GM23338 (cell line): ENCODE measurements at regions not wholly inside any gene's neighbourhood (a gene's known extent, or its start where the extent isn't known, plus 50 kb on each side); places are given as distances from the start of the nearest gene placed in this dataset.

Source experiments
- ATAC-seq: fragments of 200-7000 bp; cut with Tn5 transposase; 3 replicates; pipeline ENCODE4 v1.9.1; 2020
- DNase-seq: peaks from one replicate; pipeline ENCODE4 v3.0.0-alpha.2; 2015; ENCODE audit warnings: low spot score
- H2AFZ ChIP-seq: fragments of 200-600 bp; sonication (generic); 2 replicates; pipeline ENCODE4 v1.8.0; 2016; ENCODE audit warnings: antibody characterized with exemption, mild to moderate bottlenecking, moderate library complexity
- H3F3A ChIP-seq: fragments of 200-600 bp; sonication (generic); replicated peaks from 2 replicates; pipeline ENCODE4 v1.8.0; 2017; ENCODE audit warnings: antibody characterized with exemption, mixed run types, low read depth
- H3K27ac ChIP-seq: fragments of 200-600 bp; sonication (generic); 2 replicates; pipeline ENCODE4 v1.6.1; 2016; ENCODE audit warnings: low read depth
- H3K27me3 ChIP-seq: fragments of 200-600 bp; sonication (generic); 2 replicates; pipeline ENCODE4 v1.8.0; 2016; ENCODE audit warnings: mild to moderate bottlenecking, mixed run types, moderate library complexity; ENCODE audit not compliant: insufficient read depth
- H3K36me3 ChIP-seq: fragments of 200-600 bp; sonication (generic); 2 replicates; pipeline ENCODE4 v1.8.0; 2016; ENCODE audit warnings: mild to moderate bottlenecking; ENCODE audit not compliant: insufficient read depth
- H3K4me1 ChIP-seq: fragments of 200-600 bp; sonication (generic); 2 replicates; pipeline ENCODE4 v1.8.0; 2016; ENCODE audit warnings: mild to moderate bottlenecking, moderate library complexity; ENCODE audit not compliant: insufficient read depth
- H3K4me2 ChIP-seq: fragments of 200-600 bp; sonication (generic); 2 replicates; pipeline ENCODE4 v1.7.1; 2017; ENCODE audit warnings: mixed run types
- H3K4me3 ChIP-seq: fragments of 200-600 bp; sonication (generic); 2 replicates; pipeline ENCODE4 v1.6.1; 2016; ENCODE audit warnings: mixed run types
- H3K79me2 ChIP-seq: fragments of 200-600 bp; sonication (generic); replicated peaks from 2 replicates; pipeline ENCODE4 v1.8.0; 2017; ENCODE audit warnings: mild to moderate bottlenecking; ENCODE audit not compliant: insufficient read depth
- H3K9me2 ChIP-seq: fragments of 200-600 bp; sonication (generic); 2 replicates; pipeline ENCODE4 v1.8.0; 2017; ENCODE audit not compliant: insufficient read depth
- H4K20me1 ChIP-seq: fragments of 200-600 bp; sonication (generic); replicated peaks from 2 replicates; pipeline ENCODE4 v1.8.0; 2017; ENCODE audit warnings: mild to moderate bottlenecking; ENCODE audit not compliant: insufficient read depth
- H3K27ac Mint-ChIP-seq: 2 replicates; pipeline ENCODE4 v1.8.0; 2020; ENCODE audit warnings: inconsistent platforms, mild to moderate bottlenecking, moderate library complexity, mixed read lengths
- H3K27me3 Mint-ChIP-seq: 3 replicates; pipeline ENCODE4 v1.8.0; 2022; ENCODE audit warnings: low read depth, mild to moderate bottlenecking, moderate library complexity, mixed read lengths, inconsistent platforms; ENCODE audit not compliant: insufficient read depth, poor library complexity
- H3K36me3 Mint-ChIP-seq: 3 replicates; pipeline ENCODE4 v1.8.0; 2021; ENCODE audit warnings: low read depth, mild to moderate bottlenecking, inconsistent platforms, moderate library complexity, mixed read lengths
- H3K4me1 Mint-ChIP-seq: 3 replicates; pipeline ENCODE4 v1.8.0; 2020; ENCODE audit warnings: mild to moderate bottlenecking, inconsistent platforms, mixed read lengths
- H3K4me3 Mint-ChIP-seq: 3 replicates; pipeline ENCODE4 v1.8.0; 2021; ENCODE audit warnings: moderate library complexity, mild to moderate bottlenecking, inconsistent platforms, mixed read lengths
- H3K9me3 Mint-ChIP-seq: 3 replicates; pipeline ENCODE4 v1.8.0; 2020; ENCODE audit warnings: moderate library complexity, mild to moderate bottlenecking, inconsistent platforms, mixed read lengths
- CREB1 ChIP-seq: fragments of 250-450 bp; sonication (Bioruptor Pico); IDR thresholded peaks from 2 replicates; pipeline ENCODE4 v1.5.0; 2020; ENCODE audit warnings: low read depth, mild to moderate bottlenecking, moderate library complexity
- CTCF ChIP-seq, 2 experiments: fragments of 200-600 bp in 1 of 2; sonication (generic) in 1 of 2; conservative IDR thresholded peaks; 2 replicates each; pipeline versions ENCODE4 v1.5.1 to v1.6.1; 2016 to 2017; ENCODE audit warnings: antibody characterized with exemption in 2 of 2, low read depth in 2 of 2, mild to moderate bottlenecking in 2 of 2, moderate library complexity in 1 of 2
- ETS1 ChIP-seq: IDR thresholded peaks from 2 replicates; pipeline ENCODE4 v1.6.1; 2016; ENCODE audit warnings: antibody characterized with exemption
- EZH2 ChIP-seq: fragments of 200-600 bp; sonication (generic); IDR thresholded peaks from one replicate; pipeline ENCODE4 v1.8.0; 2017; ENCODE audit warnings: antibody characterized with exemption, mild to moderate bottlenecking, low read depth; ENCODE audit not compliant: unreplicated experiment
- EZH2phosphoT487 ChIP-seq: fragments of 200-600 bp; sonication (generic); IDR thresholded peaks from one replicate; pipeline ENCODE4 v1.8.1; 2018; ENCODE audit warnings: antibody characterized with exemption; ENCODE audit not compliant: unreplicated experiment
- JUNB ChIP-seq: IDR thresholded peaks from one replicate; pipeline ENCODE4 v1.6.1; 2016; ENCODE audit warnings: antibody characterized with exemption; ENCODE audit not compliant: unreplicated experiment
- NANOG ChIP-seq: IDR thresholded peaks from 2 replicates; pipeline ENCODE4 v1.6.1; 2016; ENCODE audit warnings: antibody characterized with exemption, borderline replicate concordance
- POLR2AphosphoS5 ChIP-seq: IDR thresholded peaks from 2 replicates; pipeline ENCODE4 v1.6.1; 2016; ENCODE audit warnings: antibody characterized with exemption, low read depth
- REST ChIP-seq: IDR thresholded peaks from one replicate; pipeline ENCODE4 v1.6.1; 2018; ENCODE audit warnings: antibody characterized with exemption; ENCODE audit not compliant: unreplicated experiment
- STAT1 ChIP-seq: IDR thresholded peaks from one replicate; pipeline ENCODE4 v1.6.1; 2016; ENCODE audit warnings: antibody characterized with exemption; ENCODE audit not compliant: unreplicated experiment
- ZNF114 ChIP-seq: fragments of 250-450 bp; sonication (Bioruptor Pico); IDR thresholded peaks from 2 replicates; pipeline ENCODE4 v1.5.0; 2020; ENCODE audit warnings: mild to moderate bottlenecking, moderate library complexity
- ZNF331 ChIP-seq: fragments of 250-450 bp; sonication (Bioruptor Pico); IDR thresholded peaks from 2 replicates; pipeline ENCODE4 v1.5.0; 2020; ENCODE audit warnings: low read depth, mild to moderate bottlenecking, moderate library complexity
- ZNF462 ChIP-seq: fragments of 250-450 bp; sonication (Bioruptor Pico); IDR thresholded peaks from 2 replicates; pipeline ENCODE4 v1.5.0; 2020; ENCODE audit warnings: mild to moderate bottlenecking, moderate library complexity

GRCh38 chr9:86868616-86869015, 78.7 kb downstream of the GAS1 start:
- ATAC-seq (no peak), DNase-seq (no peak)
- H3K4me1 ChIP-seq = no peaks in the 10 kb centered on the region
- no peaks in the 10 kb centered on the region for H3K36me3 ChIP-seq
- no peaks in the 10 kb centered on the region for H3K79me2 ChIP-seq
- H3K4me3 ChIP-seq = no peak overlapping the region
- H4K20me1 ChIP-seq = no peaks in the 10 kb centered on the region
- TF ChIP-seq CTCF (conservative IDR thresholded peaks at IDR 0.05; ENCODE audit: low read depth in 2 of 2) (no peak), REST (no peak), ETS1 (no peak), EZH2phosphoT487 (no peak), CREB1 (CRISPR knock-in tag) (no peak), ZNF462 (CRISPR knock-in tag) (no peak), ZNF114 (no peak), EZH2 (no peak), POLR2AphosphoS5 (no peak), ZNF331 (no peak), STAT1 (no peak), JUNB (no peak), NANOG (no peak)
- no peak overlapping the region for H3K4me2 ChIP-seq
- Mint-ChIP-seq H3K4me3 (no peak overlapping the region), H3K36me3 (no peaks in the 10 kb centered on the region), H3K27ac (no peak overlapping the region), H3K9me3 (no peaks in the 10 kb centered on the region), H3K27me3 (peaks cover 4% of the 10 kb centered on the region), H3K4me1 (peaks cover 10% of the 10 kb centered on the region)
- no peaks in the 10 kb centered on the region for H3F3A ChIP-seq
- H2AFZ ChIP-seq = peak overlapping the region; percentile 75; the same call in 1 of the 2 replicates
- no peaks in the 10 kb centered on the region for H3K27me3 ChIP-seq
- no peak overlapping the region for H3K27ac ChIP-seq
- H3K9me2 ChIP-seq = no peaks in the 10 kb centered on the region
